ENCODE measurements at regions not wholly inside any gene's neighbourhood (a gene's known extent, or its start where the extent isn't known, plus 50 kb on each side); places are given as distances from the start of the nearest gene placed in this dataset.

DNA sequence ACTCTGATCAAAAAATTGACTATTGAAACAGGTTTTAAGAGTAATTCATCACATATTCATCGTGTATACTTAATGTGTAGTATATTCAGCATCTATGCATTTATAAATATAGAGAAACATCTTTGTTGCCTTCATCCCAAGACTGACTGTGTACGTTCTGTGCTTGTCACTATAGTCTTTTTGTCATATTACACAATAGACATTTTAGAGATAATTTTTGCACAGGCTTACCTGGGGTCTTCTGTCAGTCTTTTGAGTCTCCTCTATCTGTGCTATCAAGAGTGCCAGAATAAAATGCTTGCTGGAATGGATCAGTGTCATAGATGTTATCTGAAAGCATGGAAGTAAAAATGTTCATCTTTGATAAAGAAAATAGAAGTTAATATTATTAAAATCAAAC lies 1047.7 kb upstream of the NRXN1 start:
- no peaks in the 10 kb centered on the region for H3K4me1 ChIP-seq
- ATAC-seq (no peak), DNase-seq (no peak)
- TF ChIP-seq, protein P1, sequence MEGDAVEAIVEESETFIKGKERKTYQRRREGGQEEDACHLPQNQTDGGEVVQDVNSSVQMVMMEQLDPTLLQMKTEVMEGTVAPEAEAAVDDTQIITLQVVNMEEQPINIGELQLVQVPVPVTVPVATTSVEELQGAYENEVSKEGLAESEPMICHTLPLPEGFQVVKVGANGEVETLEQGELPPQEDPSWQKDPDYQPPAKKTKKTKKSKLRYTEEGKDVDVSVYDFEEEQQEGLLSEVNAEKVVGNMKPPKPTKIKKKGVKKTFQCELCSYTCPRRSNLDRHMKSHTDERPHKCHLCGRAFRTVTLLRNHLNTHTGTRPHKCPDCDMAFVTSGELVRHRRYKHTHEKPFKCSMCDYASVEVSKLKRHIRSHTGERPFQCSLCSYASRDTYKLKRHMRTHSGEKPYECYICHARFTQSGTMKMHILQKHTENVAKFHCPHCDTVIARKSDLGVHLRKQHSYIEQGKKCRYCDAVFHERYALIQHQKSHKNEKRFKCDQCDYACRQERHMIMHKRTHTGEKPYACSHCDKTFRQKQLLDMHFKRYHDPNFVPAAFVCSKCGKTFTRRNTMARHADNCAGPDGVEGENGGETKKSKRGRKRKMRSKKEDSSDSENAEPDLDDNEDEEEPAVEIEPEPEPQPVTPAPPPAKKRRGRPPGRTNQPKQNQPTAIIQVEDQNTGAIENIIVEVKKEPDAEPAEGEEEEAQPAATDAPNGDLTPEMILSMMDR (IDR thresholded peaks at IDR 0.05 in 4 of 5, conservative IDR thresholded peaks at IDR 0.05 in 1 of 5): no peak
- no peak for TF ChIP-seq POLR2A (IDR thresholded peaks at IDR 0.05)
- no peaks in the 10 kb centered on the region for H3K27me3 ChIP-seq
- no peak overlapping the region for H3K27ac ChIP-seq
- no peaks in the 10 kb centered on the region for H3K36me3 ChIP-seq
- intact Hi-C loops (cut with DNase I; ENCODE audit: low total_unique reads): no loop called here
- no peaks in the 10 kb centered on the region for H3K9me3 ChIP-seq
- H3K4me3 ChIP-seq: no peak overlapping the region
- in situ Hi-C loops (cut with MboI; ENCODE audit: low sequenced_read_pairs in 4 of 4): no loop called here

DNA sequence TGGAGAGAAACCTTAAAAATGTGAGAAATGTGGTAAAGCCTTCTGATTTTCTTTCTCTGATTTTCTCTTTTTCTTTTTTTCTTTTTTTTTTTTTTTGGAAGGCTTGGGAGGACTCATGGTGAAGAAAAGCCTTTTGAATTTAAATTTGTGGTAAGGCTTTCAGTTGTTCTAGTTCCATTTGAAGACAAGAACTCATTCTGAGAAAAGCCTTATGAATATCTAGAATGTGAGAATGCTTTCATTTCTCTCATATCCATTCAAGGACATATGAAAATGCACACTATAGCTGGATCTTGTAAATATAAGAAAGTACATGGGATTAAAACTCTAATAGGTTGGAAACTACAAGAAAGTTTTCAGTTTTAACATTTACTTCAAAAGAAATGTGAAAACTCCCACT lies 1045.2 kb upstream of the NRXN1 start:
- Histone ChIP-seq H3K9me3 (no peaks in the 10 kb centered on the region), H3K27me3 (no peaks in the 10 kb centered on the region), H3K36me3 (no peaks in the 10 kb centered on the region), H3K4me3 (no peak overlapping the region), H3K4me1 (no peaks in the 10 kb centered on the region), H3K27ac (no peak overlapping the region)
- no peak for ATAC-seq
- in situ Hi-C loops (cut with MboI; ENCODE audit: low sequenced_read_pairs in 4 of 4): no loop called here
- intact Hi-C loops (cut with DNase I; ENCODE audit: low total_unique reads): no loop called here
- DNase-seq: no peak
- TF ChIP-seq POLR2A (IDR thresholded peaks at IDR 0.05): no peak
- TF ChIP-seq, protein P1 (IDR thresholded peaks at IDR 0.05 in 4 of 5, conservative IDR thresholded peaks at IDR 0.05 in 1 of 5): no peak

DNA sequence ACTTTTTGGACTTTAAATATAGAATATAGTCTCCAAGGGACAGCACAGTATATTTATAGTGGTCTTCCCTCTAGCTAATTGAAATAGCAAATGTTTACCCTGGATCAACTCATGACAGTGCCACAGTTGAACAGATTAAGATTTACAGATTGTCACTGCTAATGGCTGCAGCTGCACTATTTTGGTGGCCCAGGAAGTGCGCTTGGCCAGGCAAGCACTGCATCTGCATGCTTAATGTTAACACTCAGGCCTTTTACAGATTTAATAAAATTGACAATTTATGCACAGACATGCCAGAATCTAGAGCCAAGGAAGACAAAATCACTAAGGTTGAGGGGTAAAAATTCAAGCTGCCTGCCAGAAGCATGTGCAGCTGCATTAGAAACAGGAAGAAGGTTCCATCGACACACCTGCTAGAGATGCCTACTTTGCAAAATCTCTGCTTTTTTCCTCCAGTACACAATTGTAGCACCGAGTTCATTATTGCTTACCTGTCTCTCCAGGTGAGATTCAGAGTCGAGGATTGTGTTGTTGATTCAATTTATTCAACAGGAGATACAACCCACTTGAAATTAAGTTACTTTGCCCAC lies 1042.3 kb upstream of the NRXN1 start:
- Histone ChIP-seq H3K36me3 (no peaks in the 10 kb centered on the region), H3K9me3 (no peaks in the 10 kb centered on the region), H3K27ac (no peak overlapping the region), H3K27me3 (no peaks in the 10 kb centered on the region), H3K4me1 (no peaks in the 10 kb centered on the region), H3K4me3 (no peak overlapping the region)
- DNase-seq: no peak
- TF ChIP-seq, protein P1 (IDR thresholded peaks at IDR 0.05 in 4 of 5, conservative IDR thresholded peaks at IDR 0.05 in 1 of 5): no peak
- no peak for TF ChIP-seq POLR2A (IDR thresholded peaks at IDR 0.05)
- in situ Hi-C loops (cut with MboI; ENCODE audit: low sequenced_read_pairs in 4 of 4) (no loop called here), intact Hi-C loops (cut with DNase I; ENCODE audit: low total_unique reads) (no loop called here)
- no peak for ATAC-seq

DNA sequence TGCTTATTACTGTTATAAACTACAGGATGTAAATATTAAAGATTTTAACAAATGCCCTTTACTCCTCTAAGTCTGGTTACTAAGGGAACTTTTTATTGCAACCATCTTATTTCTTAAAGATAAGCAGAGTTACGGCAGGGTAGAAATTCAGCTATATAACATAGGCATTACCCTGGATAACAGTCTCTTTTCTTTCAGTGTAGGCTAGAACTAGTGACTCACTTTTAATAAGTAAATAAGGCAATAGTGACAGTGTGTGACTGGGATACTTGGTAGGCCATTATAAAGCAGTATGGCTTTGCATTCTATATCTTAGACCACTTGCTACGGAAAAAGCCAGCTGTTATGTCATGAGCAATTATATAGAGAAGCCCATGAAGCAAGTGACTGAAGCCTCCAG lies 1041.0 kb upstream of the NRXN1 start:
- no peak overlapping the region for H3K4me3 ChIP-seq
- no peaks in the 10 kb centered on the region for H3K9me3 ChIP-seq
- intact Hi-C loops (cut with DNase I; ENCODE audit: low total_unique reads): no loop called here
- DNase-seq (no peak), ATAC-seq (no peak)
- no peaks in the 10 kb centered on the region for H3K27me3 ChIP-seq
- TF ChIP-seq POLR2A (IDR thresholded peaks at IDR 0.05): no peak
- TF ChIP-seq, protein P1 (IDR thresholded peaks at IDR 0.05 in 4 of 5, conservative IDR thresholded peaks at IDR 0.05 in 1 of 5): no peak
- H3K27ac ChIP-seq: no peak overlapping the region
- no peaks in the 10 kb centered on the region for H3K4me1 ChIP-seq
- no peaks in the 10 kb centered on the region for H3K36me3 ChIP-seq
- in situ Hi-C loops (cut with MboI; ENCODE audit: low sequenced_read_pairs in 4 of 4): no loop called here

DNA sequence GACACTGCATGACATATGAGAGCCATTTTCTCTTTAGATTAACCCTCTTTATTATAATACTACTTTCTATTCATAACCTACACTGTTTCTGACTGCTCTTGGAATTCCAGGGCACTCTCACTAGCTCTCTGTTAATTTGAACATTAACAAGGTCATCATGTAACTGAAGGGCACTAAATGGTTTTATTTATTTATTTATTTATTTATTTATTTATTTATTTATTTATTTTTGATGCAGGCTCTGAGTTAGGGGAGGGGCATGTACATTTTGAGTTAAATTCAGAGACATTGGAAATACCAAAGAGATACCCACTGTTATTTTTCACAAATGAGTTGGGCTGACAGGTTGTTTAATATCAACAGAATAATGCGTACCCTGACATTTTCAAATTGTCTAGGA lies 1038.7 kb upstream of the NRXN1 start:
- no peaks in the 10 kb centered on the region for H3K4me1 ChIP-seq
- TF ChIP-seq, protein P1 (IDR thresholded peaks at IDR 0.05 in 4 of 5, conservative IDR thresholded peaks at IDR 0.05 in 1 of 5): no peak
- TF ChIP-seq POLR2A (IDR thresholded peaks at IDR 0.05): no peak
- no peaks in the 10 kb centered on the region for H3K9me3 ChIP-seq
- no peak overlapping the region for H3K4me3 ChIP-seq
- no peaks in the 10 kb centered on the region for H3K27me3 ChIP-seq
- DNase-seq (no peak), ATAC-seq (no peak)
- intact Hi-C loops (cut with DNase I; ENCODE audit: low total_unique reads) (no loop called here), in situ Hi-C loops (cut with MboI; ENCODE audit: low sequenced_read_pairs in 4 of 4) (no loop called here)
- H3K36me3 ChIP-seq: no peaks in the 10 kb centered on the region
- H3K27ac ChIP-seq: no peak overlapping the region

All from gastrocnemius medialis (tissue), 4 donors.